ENCODE measurements at regions not wholly inside any gene's neighbourhood (a gene's known extent, or its start where the extent isn't known, plus 50 kb on each side); places are given as distances from the start of the nearest gene placed in this dataset.

GRCh38 chr7:106488465-106488864 lies 172.5 kb downstream of the CCDC71L start:
- H3K4me3 ChIP-seq (ENCODE audit: low read depth, low read length) = no peak overlapping the region
- no peak for DNase-seq (ENCODE audit: low read depth)
- no peak for TF ChIP-seq CTCF (IDR thresholded peaks at IDR 0.05; ENCODE audit: insufficient read depth, low read depth, low read length, missing control alignments)

- DNase-seq (ENCODE audit: low read depth) = no peak
Measured at GRCh38 chr7:106487892-106488291, 173.1 kb downstream of the CCDC71L start.

GRCh38 chr7:106486331-106486730 lies 174.6 kb downstream of the CCDC71L start:
- no peak for DNase-seq (ENCODE audit: low read depth)
- TF ChIP-seq CTCF (IDR thresholded peaks at IDR 0.05; ENCODE audit: insufficient read depth, low read depth, low read length, missing control alignments) = no peak
- H3K4me3 ChIP-seq (ENCODE audit: low read depth, low read length) = no peak overlapping the region

More at GRCh38 chr7:106487892-106488291, 173.1 kb downstream of the CCDC71L start:
- TF ChIP-seq CTCF (IDR thresholded peaks at IDR 0.05; ENCODE audit: insufficient read depth, low read depth, low read length, missing control alignments) = no peak
- H3K4me3 ChIP-seq (ENCODE audit: low read depth, low read length) = no peak overlapping the region

GRCh38 chr7:106485919-106486318 lies 175.0 kb downstream of the CCDC71L start:
- TF ChIP-seq CTCF (IDR thresholded peaks at IDR 0.05; ENCODE audit: insufficient read depth, low read depth, low read length, missing control alignments) = no peak
- no peak overlapping the region for H3K4me3 ChIP-seq (ENCODE audit: low read depth, low read length)
- DNase-seq (ENCODE audit: low read depth) = no peak

GRCh38 chr7:106485031-106485551 lies 175.9 kb downstream of the CCDC71L start:
- no peak overlapping the region for H3K4me3 ChIP-seq (ENCODE audit: low read depth, low read length)
- peak; percentile 51 for DNase-seq (ENCODE audit: low read depth)
- TF ChIP-seq CTCF (IDR thresholded peaks at IDR 0.05; ENCODE audit: insufficient read depth, low read depth, low read length, missing control alignments) = no peak

GRCh38 chr7:106484562-106484961 lies 176.4 kb downstream of the CCDC71L start:
- no peak for DNase-seq (ENCODE audit: low read depth)
- H3K4me3 ChIP-seq (ENCODE audit: low read depth, low read length) = no peak overlapping the region
- TF ChIP-seq CTCF (IDR thresholded peaks at IDR 0.05; ENCODE audit: insufficient read depth, low read depth, low read length, missing control alignments) = no peak

- no peak for TF ChIP-seq CTCF (IDR thresholded peaks at IDR 0.05; ENCODE audit: insufficient read depth, low read depth, low read length, missing control alignments)
- DNase-seq (ENCODE audit: low read depth) = no peak
- no peak overlapping the region for H3K4me3 ChIP-seq (ENCODE audit: low read depth, low read length)
Measured at GRCh38 chr7:106482091-106482490, 178.9 kb downstream of the CCDC71L start.

Data from GM12865 (cell line).